T-helper 1 cell (primary cell): ENCODE measurements at regions not wholly inside any gene's neighbourhood (a gene's known extent, or its start where the extent isn't known, plus 50 kb on each side); places are given as distances from the start of the nearest gene placed in this dataset.

ENCODE experiments used
- DNase-seq, 5 donors: peaks; one replicate each; pipeline ENCODE4 v3.0.0-alpha.2; 2012 to 2020

DNA sequence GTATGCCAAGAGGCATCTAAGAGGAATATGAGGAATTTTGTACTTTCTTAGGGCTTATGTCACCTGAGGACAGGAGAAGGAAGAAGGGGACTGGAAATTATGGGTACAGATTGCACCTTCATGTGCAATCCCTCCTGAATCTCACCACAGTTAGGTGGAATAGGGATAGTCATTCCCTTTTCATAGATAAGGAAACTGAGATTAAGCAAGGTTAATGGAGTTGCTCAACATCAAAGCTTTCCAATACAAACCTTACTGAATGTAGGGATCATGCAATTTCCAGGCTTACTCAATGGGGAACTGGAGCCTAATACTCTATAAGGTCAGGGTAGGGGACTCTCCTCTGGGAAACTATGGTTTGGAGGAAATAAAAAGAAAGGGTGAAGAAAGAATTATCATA lies 133.0 kb downstream of the C11orf87 start:
- no peak for DNase-seq

DNA sequence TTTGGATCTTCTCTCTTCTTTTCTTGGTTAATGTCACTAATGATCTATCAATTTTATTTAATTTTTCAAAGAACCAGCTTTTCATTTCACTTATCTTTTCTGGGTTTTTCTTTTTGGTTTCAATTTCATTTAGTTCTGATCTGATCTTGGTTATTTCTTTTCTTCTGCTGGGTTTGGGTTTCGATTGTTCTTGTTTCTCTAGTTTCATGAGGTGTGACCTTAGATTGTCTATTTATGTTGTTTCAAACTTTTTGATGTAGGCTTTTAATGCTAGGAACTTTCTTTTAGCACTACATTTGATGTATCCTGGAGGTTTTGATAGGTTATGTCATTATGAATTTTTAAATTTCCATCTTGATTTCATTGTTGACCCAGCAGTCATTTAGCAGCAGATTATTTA lies 142.3 kb downstream of the C11orf87 start:
- DNase-seq: no peak

DNA sequence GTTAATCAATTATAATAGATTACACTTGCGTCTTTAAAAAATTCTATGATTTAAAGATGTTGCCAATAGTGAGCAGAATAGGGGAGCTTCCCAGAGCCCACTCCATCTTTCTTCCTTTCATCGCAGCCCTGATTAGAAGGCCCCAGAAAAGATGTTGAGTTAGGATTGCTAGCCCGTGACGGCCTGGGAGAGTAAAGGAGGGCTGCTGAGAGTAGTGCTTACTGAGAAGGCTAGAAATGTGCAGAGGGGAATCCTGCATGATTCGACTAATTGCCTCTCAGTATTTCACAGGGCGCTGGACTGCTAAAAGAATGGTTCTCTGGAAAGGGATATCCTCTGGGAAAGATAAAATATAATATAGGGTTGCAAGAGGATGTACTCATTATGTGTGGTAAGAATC lies 160.5 kb downstream of the C11orf87 start:
- DNase-seq: no peak

DNA sequence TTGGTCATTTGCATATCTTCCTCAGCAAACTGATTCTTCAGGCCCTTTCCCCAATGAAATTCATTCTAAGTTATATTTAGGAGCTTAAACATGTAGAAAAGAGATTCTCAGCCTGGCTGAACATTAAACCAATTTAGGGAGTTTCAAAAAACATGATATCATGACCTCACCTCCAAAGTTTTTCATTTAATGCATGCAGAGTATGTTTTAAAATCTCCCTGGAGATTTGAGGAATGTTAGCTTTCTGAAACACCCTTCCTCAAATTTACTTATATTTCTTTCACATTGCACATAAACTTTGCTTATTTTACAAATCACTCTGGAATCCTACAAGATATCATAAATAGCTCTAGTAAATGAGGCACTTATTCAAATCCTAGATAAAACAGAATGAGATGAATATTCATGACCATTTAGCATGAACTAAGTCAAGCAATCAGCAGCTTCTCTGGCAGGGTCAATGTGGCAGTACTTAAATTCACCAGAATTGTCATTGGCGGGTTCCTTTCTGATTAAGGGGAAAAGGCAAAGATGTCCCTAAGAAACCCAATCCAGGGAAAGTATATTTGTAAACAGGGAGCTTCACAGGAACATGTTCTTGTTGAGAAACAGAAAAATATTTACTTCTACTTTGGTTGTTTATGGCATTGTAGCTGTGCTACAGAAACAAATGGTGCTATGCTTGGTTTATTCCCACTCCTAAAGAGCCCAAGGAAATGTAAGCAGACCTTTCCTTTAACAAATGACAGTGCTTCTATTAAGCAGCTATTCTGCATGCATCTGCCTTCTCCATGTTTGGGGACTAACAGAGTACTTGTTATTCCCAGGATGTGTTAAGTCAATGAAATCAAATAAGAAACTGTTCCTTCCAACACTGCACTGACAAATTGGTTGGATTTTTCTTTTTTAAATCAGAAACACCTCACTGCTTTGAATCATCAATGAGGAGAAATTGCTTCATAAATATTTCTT lies 162.3 kb downstream of the C11orf87 start:
- DNase-seq: no peak

DNA sequence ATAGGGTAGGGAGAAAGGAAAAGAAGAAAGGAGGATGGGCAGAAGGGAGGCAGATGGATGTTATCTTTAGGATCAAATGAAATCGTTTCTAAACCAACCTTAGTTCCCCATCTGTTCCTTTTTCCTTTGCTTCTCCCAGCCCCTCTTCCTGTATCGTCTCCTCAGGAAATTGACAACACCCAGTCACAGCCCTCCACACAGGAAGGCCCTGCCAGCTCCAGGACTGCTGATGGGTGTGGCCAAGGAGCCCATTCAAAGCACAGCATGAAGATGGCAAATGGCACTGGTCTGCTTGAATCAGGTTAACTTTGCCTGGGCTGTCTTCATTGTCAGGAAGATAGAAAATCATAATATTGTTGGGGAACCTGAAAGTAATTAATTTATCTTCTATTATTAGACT lies 164.8 kb downstream of the C11orf87 start:
- DNase-seq: no peak

DNA sequence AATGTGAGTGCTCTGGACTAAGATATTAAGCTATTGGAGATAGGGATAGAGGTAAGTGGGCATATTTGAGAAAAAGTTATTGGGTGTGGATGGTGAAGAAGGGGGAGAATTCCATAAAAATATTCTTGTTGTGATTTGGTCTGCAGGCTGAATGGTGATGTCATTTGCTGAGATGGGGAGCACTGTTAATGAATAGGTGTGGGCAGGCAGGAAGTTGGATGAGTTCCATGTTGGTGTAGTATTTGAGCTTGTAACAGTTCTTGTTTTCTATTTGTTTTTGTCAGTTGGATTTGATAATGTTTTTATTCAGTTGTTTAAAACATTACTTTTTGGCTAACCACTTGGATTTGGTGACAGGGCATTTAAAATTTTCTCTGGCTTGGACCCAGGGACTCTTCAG lies 168.8 kb downstream of the C11orf87 start:
- no peak for DNase-seq

DNA sequence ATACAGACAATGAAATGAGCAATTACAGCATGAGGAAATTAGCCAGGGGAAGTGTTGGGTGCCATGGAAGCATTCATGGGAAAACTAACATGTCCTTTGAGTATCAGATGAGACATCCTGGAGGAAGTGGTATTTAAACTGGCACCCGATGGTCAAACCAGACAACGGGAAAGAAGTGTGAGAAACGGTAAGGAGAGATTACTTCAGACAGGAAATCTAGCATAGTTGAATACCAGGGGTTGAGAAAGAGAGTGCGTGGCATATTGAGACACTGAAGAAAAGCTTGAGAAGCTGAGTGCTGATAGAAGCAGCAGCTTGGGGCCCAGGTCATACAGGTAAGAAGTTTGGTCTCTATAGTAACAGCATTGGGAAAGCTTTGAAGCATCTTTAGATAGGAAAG lies 175.3 kb downstream of the C11orf87 start:
- no peak for DNase-seq

DNA sequence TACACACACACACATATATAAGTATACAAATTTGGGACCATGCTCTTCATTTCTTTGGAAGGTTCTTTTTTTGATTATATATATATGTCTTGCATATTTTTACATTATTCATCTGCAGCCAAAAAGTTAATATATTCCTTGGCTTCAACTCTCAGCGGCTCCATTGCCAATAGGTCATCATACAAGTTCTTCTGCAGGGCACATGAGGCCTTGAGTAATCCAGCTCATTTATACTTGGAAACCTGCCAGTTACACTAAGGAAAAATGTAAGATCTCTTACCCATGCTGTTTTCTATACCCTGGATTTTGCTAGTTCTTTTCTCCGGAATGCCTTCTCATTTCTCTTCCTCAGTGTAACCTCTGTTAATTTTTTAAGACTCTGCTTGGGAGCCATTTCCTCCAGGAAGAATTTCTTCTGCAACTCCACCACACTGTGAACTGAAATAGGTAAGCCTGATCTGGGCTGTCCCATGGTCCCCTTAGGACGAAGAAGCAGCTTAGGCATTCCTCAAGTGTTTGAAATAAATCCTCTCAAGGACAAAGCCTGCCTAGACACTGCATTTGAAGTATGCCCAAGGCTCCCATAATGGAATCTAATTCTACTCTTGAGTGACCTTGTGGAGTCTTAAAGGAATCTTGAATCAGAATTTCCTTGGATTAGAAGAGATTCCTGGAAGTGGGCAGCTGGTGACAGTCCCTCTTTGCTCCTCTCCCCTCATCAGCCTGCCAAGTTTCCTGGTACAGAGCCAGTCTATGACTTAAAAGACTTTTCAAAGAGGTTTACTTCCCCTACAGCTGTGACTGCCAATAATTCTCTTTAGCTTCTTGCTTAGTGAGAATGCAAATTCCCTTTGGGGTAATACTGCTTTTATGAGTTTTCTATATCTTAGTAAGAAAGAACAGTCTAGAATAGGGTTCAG lies 182.8 kb downstream of the C11orf87 start:
- no peak for DNase-seq

DNA sequence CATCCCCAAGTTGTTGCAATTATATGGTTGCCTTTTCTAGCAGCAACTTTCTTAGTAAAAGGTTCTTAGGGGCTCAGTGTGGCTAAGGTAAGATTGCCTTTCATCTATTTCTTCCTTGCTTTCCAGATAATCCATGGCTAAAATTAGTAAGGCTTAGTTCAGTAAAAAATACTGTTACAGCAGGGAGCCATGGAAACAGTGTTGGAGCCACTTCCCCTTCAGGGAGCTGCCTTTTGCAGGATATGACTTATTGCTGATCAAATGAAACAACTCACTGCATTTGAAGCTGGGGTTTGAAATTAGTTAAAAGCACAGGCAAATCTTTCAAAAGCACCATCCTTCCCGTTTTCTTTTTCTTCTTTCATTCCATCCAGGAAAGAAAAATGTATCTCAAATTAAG lies 184.3 kb downstream of the C11orf87 start:
- no peak for DNase-seq

DNA sequence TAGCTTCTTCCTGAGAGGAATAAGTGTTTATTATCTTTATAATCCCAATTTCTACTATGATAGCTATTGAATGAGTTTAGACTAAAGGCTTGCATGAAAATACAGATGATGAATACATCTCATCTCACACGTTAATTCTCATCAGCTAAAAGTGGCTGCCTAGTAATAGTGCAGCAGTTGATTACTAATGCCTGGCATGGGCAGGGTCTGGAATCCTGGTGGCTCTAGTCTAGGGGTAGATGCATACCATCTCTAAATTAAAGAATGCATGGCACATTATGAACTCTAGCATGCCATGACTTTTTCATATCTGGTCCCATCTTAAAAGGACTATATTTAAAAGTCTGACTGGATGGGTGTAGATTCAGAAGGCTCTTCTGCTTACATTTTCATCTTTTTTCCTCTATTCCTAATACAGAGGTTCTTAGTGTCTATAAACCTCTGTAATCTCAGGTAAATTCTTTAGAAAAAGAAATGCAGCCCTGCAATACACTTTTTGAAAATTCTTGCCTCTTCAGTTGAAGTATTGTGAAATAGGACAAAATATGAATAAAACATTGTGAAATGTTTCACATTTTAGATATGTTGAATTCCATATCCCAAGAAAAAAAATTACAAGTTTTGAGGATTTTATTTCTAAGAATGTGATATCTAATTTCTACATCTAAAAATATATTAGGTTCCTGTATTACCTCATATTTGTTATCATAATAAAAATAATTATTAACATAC lies 187.6 kb downstream of the C11orf87 start:
- no peak for DNase-seq

DNA sequence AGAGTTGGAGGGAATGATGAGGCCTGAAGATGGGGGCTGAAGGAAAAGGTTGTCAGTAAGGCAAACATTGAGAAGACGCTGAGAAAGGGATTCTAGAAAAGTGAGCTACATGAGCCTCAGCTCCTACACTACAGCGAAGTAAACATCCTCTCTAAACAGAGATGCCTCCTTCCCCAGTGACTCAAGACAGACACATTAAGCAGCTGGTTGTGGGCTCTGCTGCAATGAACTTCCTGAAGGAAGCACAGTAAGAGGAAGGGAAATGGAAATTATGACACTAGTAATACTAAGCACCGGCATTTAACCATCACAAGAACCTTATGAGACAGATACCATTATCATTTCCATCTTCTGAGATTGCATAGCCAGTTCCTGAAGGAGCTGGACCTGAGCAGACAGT lies 190.5 kb downstream of the C11orf87 start:
- DNase-seq: no peak

DNA sequence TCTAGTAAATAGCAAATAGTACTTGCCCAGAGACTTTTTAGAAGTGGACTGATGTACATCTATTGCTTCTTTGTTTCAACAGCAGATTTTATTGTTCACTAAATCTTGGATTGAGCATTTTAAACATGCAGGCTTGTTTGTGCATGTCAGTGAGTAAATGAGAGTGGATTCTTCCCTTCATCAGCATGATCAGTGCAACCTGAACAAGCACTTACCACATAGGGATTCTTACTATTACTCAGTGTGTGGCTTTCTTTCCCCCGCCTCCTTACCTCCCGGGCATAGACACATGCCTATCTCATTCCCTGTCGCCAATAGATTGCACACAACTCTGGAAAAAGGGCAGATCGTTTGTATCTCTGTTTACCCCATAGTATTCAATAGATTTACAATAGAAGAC lies 197.5 kb downstream of the C11orf87 start:
- DNase-seq: no peak

DNA sequence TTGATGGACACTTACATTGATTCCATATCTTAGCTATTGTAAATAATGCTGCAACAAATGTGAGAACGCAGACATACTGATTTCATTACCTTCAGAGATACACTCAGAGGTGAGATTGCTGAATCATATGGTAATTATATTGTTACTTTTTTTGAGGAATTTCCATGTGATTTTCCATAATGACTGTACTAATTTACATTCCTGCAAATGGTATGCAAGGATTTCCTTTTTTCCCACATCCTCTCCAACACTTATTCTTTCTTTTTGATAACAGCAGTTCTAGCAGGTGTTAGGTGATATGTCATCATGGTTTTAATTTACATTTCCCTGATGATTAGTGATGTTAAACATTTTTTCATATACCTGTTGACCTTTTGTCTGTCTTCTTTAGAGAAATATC lies 207.7 kb downstream of the C11orf87 start:
- no peak for DNase-seq

DNA sequence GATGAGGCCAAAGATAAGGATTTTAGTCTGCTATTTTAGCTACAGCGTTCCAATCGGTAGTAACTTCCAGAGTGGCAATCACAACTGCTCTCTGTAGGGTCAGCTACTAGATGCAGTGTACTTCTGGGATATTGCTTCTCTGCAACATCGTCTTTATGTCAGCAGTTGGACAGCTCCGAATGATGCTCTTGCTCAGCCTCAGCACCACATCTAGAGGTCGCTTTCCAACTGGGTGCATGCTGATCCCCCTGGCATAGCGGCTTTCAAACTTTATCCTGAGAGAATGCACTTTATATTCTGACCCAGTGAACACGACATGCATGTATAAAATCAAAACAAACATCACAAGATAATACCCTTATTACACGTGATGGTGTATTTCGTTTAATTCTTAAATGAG lies 219.6 kb downstream of the C11orf87 start:
- no peak for DNase-seq

DNA sequence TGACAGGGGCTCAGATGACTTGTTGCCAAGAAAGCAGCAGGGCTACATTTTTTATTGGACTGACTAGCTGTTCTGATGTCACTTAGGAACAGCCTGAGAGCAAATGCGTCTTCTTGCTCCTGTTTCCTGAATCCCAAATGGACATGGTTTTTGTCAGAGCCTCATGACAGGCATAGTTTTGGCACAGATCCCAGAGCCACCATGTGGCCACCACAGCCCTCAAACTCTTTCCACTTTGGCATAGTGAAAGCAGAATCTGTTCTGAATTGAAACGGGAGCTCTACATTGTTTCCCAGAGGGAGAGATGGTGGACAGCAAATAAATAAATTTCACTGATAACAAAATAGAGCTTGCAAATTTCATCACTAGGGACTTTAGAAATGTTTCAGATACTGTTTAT lies 222.2 kb downstream of the C11orf87 start:
- no peak for DNase-seq

DNA sequence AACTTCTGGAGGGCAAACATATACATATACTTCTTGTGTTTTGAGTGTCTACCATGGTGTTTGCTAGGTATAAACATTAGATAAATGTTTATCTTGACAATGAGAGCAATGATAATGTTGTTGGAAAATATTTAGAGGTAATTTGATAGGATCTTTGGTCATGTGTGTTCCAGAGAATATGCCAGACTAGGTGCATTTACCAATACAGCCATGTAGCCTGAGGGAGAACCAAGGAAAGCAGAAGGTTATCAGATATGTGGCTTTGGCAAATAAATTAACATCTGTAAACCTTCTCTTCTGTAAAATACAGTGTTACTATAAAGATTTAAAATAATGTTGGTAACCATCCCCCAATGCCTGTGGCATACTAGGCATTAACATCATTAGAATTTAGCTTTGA lies 226.8 kb downstream of the C11orf87 start:
- no peak for DNase-seq

DNA sequence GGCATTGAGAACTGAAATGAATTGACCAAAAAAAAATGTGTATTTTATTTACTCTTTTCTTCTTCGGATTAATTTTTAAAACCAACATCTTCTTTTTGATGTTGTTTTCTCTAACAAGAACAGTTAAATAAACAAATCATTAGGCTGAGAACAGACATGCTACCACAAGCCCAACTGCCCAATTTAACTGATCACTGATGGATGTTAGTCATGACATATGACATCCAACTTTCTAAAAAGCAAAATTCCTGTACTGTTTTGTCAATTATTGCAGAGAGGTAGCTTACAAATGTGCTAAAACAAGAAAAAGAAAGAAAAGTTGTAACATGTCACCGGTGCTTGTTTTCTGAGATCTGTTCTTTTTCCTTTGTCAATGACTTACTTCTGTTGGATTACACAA lies 232.1 kb downstream of the C11orf87 start:
- no peak for DNase-seq

DNA sequence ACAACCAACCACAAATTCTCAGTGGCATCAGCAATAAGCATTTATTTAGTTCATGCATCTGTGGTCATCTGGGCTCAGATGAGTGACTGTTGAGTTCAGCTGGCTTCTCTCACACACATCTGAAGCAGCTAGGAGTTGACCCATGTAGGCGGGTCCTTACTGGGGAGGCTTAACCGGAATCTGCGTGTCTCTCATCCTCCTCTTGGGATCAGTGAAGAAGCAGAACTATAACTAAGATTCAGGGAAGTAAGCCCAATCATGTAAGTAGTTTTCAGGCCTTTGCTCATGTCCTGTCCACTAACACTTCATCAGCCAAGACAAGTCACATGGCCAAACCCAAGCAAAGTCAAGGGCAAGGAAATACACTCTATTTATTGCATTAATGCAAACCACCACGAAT lies 236.2 kb downstream of the C11orf87 start:
- DNase-seq: no peak

DNA sequence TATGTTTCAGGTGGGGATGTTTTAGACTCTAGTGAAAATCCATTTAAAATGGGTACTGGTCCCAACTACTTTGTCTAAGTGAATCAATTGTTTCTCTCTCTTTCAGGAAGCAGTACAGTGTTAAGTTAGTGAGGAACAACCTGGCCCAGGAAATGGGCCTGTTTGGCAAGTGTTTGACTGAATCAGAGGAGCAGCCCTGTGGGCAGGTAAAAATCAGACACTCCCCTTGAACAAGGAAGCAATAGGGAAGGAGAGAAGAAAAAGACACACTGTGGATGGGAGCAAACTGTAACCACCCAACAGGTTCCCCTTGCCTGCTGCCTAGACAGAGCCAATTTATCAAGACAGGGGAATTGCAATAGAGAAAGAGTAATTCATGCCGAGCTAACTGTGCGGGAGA lies 245.7 kb downstream of the C11orf87 start:
- DNase-seq: no peak

DNA sequence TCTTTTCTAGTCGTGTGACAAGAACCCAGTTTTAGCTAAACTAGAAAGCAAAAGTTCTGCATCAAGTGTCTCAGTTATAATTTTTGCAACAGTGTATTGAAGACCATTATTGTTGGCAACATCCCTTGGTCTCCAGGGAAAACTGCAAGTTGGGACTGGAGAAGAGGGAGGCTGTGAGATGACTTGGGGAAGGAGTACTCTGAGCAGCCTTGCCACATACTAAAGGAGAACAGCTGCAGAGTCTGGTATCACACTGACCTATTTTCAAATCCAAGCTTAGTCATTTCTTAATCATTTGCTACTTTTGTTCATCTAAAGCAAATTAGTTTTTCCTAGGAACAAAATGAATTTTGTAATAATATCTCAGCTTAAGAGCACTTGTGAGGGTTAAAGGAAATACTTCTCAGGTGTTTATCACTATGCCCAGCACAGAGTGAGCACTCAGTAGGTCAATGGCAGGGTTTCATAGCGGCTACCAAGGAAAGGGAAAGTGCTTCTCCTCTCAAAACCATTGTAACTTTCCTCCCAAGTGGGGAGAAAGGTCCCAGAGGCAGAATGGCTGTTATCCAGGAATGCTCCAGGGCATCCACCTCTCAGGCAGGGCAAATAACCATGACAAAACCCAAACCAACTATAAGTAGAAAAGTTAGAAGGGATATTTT lies 247.1 kb downstream of the C11orf87 start:
- no peak for DNase-seq

DNA sequence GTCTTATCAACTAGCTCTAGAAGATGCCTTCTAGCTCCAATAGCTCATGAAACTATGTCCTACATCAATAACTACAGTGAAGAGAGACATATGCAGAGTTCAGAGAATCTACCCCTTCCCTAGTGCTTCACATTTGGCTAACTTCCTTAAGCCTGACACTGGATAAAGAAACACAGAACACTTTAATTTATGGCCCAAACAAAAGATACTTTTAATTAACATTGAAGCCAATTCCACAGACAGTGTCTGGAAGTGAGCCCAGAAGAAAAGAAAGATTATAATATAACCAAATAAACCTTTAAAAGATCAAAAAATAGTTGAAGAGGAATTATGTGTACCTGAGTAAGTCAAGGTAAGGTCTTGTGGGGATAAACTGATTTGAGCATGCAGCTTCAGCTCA lies 255.2 kb downstream of the C11orf87 start:
- no peak for DNase-seq

DNA sequence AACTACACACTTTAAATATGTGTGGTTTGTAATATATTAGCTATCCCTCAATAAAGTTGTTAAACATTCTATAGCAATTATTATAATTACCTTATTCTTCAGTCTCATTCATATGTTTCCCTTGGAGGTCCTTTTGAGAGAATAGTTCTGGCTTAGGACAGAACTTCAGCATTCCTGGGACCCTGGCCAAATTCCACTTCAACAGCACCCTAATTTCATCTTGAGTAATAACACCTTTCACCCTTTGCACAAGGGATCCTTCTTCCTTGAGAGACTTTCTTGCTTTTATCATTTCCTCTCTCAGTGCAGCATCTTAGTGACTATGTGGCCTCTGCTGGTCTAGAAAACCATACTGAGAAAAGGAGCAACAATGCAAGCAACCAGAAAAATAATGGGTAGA lies 255.9 kb downstream of the C11orf87 start:
- DNase-seq: no peak

DNA sequence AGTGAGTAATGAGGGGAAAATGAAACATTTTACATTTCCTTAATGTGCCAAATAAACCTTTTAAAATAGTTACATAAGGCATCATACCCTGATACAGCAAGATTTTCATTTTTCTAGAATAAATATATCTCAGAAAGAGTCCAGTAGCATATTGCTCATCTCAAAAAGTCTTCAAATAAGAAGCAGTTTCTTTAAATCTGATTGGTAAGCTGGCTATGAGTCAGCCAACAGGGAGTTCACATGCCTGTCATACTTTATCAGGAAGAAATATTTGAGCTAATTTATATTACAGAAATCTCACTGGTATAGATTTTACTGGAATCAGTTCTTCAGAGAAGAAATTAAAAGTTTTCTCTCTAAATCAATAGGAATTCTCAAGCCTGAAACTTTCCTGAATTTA lies 258.1 kb downstream of the C11orf87 start:
- DNase-seq: no peak
